Common myeloid progenitor, CD34-positive (primary cell): ENCODE measurements at regions not wholly inside any gene's neighbourhood (a gene's known extent, or its start where the extent isn't known, plus 50 kb on each side); places are given as distances from the start of the nearest gene placed in this dataset.

Experiments used
- CTCF ChIA-PET: fragments of 350-600 bp; sonication (Branson Sonifier 250); formaldehyde crosslinking; loops from one replicate; lab custom pipeline; 2021; ENCODE audit warnings: antibody characterized with exemption; lab: Charles Lee
- POLR2A ChIA-PET: fragments of 350-600 bp; sonication (Branson Sonifier 250); formaldehyde crosslinking; loops from one replicate; lab custom pipeline; 2021; ENCODE audit warnings: antibody characterized with exemption; lab: Charles Lee
- DNase-seq, 3 donors: peaks; one replicate each; pipeline versions ENCODE4 v3.0.0 to v3.0.0-alpha.2; 2013
- H3K27ac ChIP-seq, 2 experiments: 1 replicate in 1 of 2; 2 replicates in 1 of 2; pipeline ENCODE4 v1.7.0; 2013; ENCODE audit warnings: inconsistent platforms in 2 of 2, low read length in 2 of 2, mild to moderate bottlenecking in 2 of 2, low read depth in 1 of 2, moderate library complexity in 1 of 2; ENCODE audit not compliant: severe bottlenecking in 2 of 2, insufficient read depth in 1 of 2, poor library complexity in 1 of 2
- H3K27me3 ChIP-seq, 5 experiments: replicated peaks in 2 of 5; 1 replicate in 3 of 5; 2 replicates in 2 of 5; pipeline versions ENCODE4 v1.6.1 to v1.7.0; 2013; ENCODE audit warnings: low read length in 4 of 5, mild to moderate bottlenecking in 2 of 5, moderate library complexity in 2 of 5, inconsistent platforms in 1 of 5; ENCODE audit not compliant: insufficient read depth in 5 of 5, control insufficient read depth in 4 of 5
- H3K36me3 ChIP-seq, 4 experiments: 1 replicate in 2 of 4; 2 replicates in 2 of 4; pipeline versions ENCODE4 v1.6.1 to v1.7.0; 2013; ENCODE audit warnings: low read length in 3 of 4, control low read depth in 1 of 4, mild to moderate bottlenecking in 1 of 4; ENCODE audit not compliant: control insufficient read depth in 4 of 4, insufficient read depth in 4 of 4
- H3K4me1 ChIP-seq, 4 experiments: 1 replicate in 3 of 4; 2 replicates in 1 of 4; pipeline versions ENCODE4 v1.6.1 to v1.7.1; 2013; ENCODE audit warnings: low read length in 3 of 4, mild to moderate bottlenecking in 3 of 4, control low read depth in 1 of 4, inconsistent platforms in 1 of 4, moderate library complexity in 1 of 4; ENCODE audit not compliant: control insufficient read depth in 4 of 4, insufficient read depth in 4 of 4; ENCODE audit errors: control extremely low read depth in 1 of 4
- H3K4me3 ChIP-seq, 7 experiments: 1 replicate in 4 of 7; 2 replicates in 3 of 7; pipeline versions ENCODE4 v1.5.1 to v1.7.0; 2013; ENCODE audit warnings: mild to moderate bottlenecking in 7 of 7, low read length in 6 of 7, moderate library complexity in 6 of 7, inconsistent platforms in 2 of 7, low read depth in 2 of 7, control low read depth in 1 of 7; ENCODE audit not compliant: insufficient read depth in 4 of 7, control insufficient read depth in 1 of 7; ENCODE audit errors: extremely low read depth in 1 of 7
- H3K9me3 ChIP-seq, 5 experiments: 1 replicate in 4 of 5; 2 replicates in 1 of 5; pipeline versions ENCODE4 v1.6.1 to v1.7.1; 2013; ENCODE audit warnings: low read length in 4 of 5, mild to moderate bottlenecking in 2 of 5, inconsistent platforms in 1 of 5, low read depth in 1 of 5, moderate library complexity in 1 of 5; ENCODE audit not compliant: control insufficient read depth in 4 of 5, insufficient read depth in 2 of 5; ENCODE audit errors: control extremely low read depth in 1 of 5
- WGBS: methylation state at CpG from one replicate; pipeline ENCODE4 v1.1.5; 2013; ENCODE audit not compliant: insufficient coverage; 5-methylcytosine and 5-hydroxymethylcytosine counted together

GRCh38 chr4:38378478-38378877, 285.5 kb upstream of the KLF3 start:
- no peak overlapping the region for H3K27ac ChIP-seq
- POLR2A ChIA-PET: no interaction called here
- no peaks in the 10 kb centered on the region for H3K36me3 ChIP-seq
- WGBS: no CpG with 5 or more reads among the region's 3 CpGs
- H3K27me3 ChIP-seq: no peaks in the 10 kb centered on the region
- no peaks in the 10 kb centered on the region for H3K9me3 ChIP-seq
- H3K4me1 ChIP-seq: no peaks in the 10 kb centered on the region
- CTCF ChIA-PET: no interaction called here
- no peak for DNase-seq
- no peak overlapping the region for H3K4me3 ChIP-seq

GRCh38 chr4:38381788-38382187, 282.2 kb upstream of the KLF3 start:
- no peak for DNase-seq
- no peak overlapping the region for H3K27ac ChIP-seq
- WGBS: 100% methylated on average over 3 of the region's 6 CpGs
- H3K4me1 ChIP-seq: peaks cover 0 to 14% (median 6%) of the 10 kb centered on the region in 4 experiments
- H3K27me3 ChIP-seq: no peaks in the 10 kb centered on the region
- POLR2A ChIA-PET: no interaction called here
- H3K9me3 ChIP-seq: no peaks in the 10 kb centered on the region
- no peaks in the 10 kb centered on the region for H3K36me3 ChIP-seq
- CTCF ChIA-PET: no interaction called here
- no peak overlapping the region for H3K4me3 ChIP-seq

DNA sequence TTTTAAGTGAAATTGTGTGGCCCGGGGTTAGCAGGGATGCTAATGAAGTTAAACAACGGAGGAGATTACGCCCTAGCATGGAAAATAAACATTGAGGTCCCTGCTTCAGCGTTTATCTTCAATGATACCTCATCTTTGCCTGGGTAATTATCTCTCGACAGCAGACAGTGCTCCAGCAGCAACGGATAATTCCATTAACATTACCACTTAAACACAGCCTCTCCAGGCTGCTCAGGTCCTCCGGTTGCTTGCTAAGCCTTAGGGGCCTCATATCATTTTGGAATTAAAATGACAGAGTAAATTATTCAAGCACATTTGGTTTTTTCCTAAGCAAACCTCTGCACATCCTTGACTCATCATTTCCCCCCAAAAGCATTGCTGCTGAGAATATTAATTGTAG, 281.5 kb upstream of the KLF3 start:
- POLR2A ChIA-PET: no interaction called here
- DNase-seq: peak in 1 of 3 donors; percentile 38

GRCh38 chr4:38383646-38384121, 280.3 kb upstream of the KLF3 start:
- no CpG with 5 or more reads among the region's 3 CpGs for whole genome bisulfite sequencing
- CTCF ChIA-PET: interaction anchor here (1.5 to 2.0 kb wide), 2 partner anchors 11 to 204 kb away, joined by 4 read pairs; no protein-coding TSS in a partner anchor
- Histone ChIP-seq H3K4me1 (peaks cover 0 to 14% (median 7%) of the 10 kb centered on the region in 4 experiments), H3K9me3 (no peaks in the 10 kb centered on the region), H3K27me3 (no peaks in the 10 kb centered on the region), H3K36me3 (no peaks in the 10 kb centered on the region), H3K27ac (no peak overlapping the region), H3K4me3 (no peak overlapping the region)
- no peak for DNase-seq
- POLR2A ChIA-PET: no interaction called here

More for the DNA sequence above, 281.5 kb upstream of the KLF3 start:
- Histone ChIP-seq H3K9me3 (no peaks in the 10 kb centered on the region), H3K4me3 (no peak overlapping the region), H3K36me3 (no peaks in the 10 kb centered on the region), H3K27me3 (no peaks in the 10 kb centered on the region), H3K4me1 (peaks cover 0 to 14% (median 7%) of the 10 kb centered on the region in 4 experiments), H3K27ac (no peak overlapping the region)
- CTCF ChIA-PET: no interaction called here
- WGBS: 96% methylated on average over 6 of the region's 7 CpGs

DNA sequence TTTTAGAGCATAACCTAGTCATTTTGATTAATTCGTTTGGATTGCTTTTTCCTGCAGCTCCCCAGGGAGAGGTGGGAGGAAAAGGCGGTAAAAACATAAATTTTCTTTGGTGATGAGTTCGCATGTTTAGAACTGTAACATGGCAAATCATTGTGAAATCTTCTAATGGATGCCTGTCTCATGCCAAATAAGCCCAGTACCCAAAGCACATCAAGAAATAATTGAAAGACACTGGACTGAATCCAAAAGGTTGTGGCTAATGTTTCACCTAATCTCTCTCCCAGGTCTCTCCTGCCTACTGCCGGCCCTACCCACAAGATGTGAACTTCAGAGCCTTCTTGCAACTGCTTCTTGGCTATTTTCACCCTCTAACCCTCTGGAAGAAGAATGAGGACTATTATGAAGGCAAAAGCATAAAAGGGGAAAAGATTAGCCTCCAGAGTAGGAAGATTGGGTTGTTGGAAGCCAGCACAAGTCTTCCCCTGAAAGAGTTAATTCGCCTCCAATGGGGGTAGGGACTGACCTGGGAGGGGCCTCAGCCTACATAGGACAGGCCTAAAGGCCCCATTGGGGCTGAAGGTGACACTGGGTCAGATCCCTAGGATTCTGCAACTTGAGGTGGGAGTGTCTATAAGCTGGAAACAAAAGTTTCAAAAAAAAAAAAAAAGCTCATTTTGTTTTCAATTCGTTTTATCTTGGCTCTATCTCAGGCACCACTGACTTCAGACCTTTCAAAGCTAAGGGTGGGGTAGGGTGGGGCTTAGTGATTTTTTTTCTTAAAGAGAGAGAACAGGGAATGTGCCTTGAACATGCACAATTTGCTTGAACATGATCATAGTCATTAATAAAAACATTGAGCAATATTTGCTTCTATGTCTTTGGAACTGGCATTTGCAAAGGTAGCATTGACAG, 278.6 kb upstream of the KLF3 start:
- WGBS: 50% methylated on average over 2 of the region's 6 CpGs
- ChIA-PET CTCF (interaction anchor here (0.6 to 2.0 kb wide), 3 partner anchors 13 to 497 kb away, joined by 3 to 4 read pairs (median 4); no protein-coding TSS in a partner anchor), POLR2A (interaction anchor here (0.6 kb wide), 1 partner anchor 63 kb away, joined by 5 read pairs; no protein-coding TSS in a partner anchor)
- Histone ChIP-seq H3K4me3 (peak overlapping the region in 1 of 7 experiments; percentile 12), H3K36me3 (no peaks in the 10 kb centered on the region), H3K9me3 (peaks cover 0 to 8% (median 3%) of the 10 kb centered on the region in 5 experiments), H3K27ac (no peak overlapping the region), H3K4me1 (peaks cover 0 to 14% (median 7%) of the 10 kb centered on the region in 4 experiments), H3K27me3 (no peaks in the 10 kb centered on the region)
- DNase-seq: peak in 2 of 3 donors; percentile 32 to 53

DNA sequence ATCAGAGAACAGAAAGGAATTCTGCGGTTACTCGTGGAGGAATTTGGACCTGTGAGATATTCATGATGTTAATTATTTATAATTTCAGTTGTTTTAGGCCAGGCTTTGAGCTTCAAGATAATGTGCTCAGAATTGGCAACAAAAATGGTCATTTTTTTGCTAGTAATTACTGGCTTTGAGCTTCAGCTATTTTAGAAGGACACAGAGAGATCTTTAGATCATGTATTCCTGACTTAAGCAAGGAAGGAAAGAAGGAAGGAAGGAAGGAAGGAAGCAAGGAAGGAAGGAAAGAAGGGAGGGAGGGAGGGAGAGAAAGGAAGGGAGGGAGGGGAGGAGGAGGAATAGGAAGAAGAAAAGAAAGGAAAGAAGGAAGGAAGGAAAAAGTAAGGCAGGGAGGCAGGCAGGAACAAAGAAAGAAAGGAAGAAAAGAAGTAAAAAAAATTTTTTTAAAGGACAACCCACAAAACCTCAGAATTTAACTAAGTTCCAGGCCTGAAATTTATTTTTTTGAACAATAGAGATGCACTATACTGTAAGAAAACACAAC, 277.9 kb upstream of the KLF3 start:
- 70% methylated on average over 2 of the region's 2 CpGs for WGBS
- CTCF ChIA-PET: no interaction called here
- POLR2A ChIA-PET: interaction anchor here (0.6 kb wide), 1 partner anchor 63 kb away, joined by 5 read pairs; no protein-coding TSS in a partner anchor

More for the DNA sequence above, 277.9 kb upstream of the KLF3 start:
- Histone ChIP-seq H3K9me3 (peaks cover 0 to 14% (median 4%) of the 10 kb centered on the region in 5 experiments), H3K36me3 (no peaks in the 10 kb centered on the region), H3K27ac (no peak overlapping the region), H3K27me3 (no peaks in the 10 kb centered on the region), H3K4me3 (no peak overlapping the region), H3K4me1 (peaks cover 0 to 14% (median 7%) of the 10 kb centered on the region in 4 experiments)
- DNase-seq: no peak
